A549 (cell line): ENCODE measurements at regions not wholly inside any gene's neighbourhood (a gene's known extent, or its start where the extent isn't known, plus 50 kb on each side); places are given as distances from the start of the nearest gene placed in this dataset.

Source experiments
- ATAC-seq, 2 experiments: fragments of 200-7000 bp in 1 of 2; fragments of >200 bp in 1 of 2; cut with Nextera tagmentation in 1 of 2; cut with Tn5 transposase in 1 of 2; 3 replicates each; pipeline versions ENCODE4 v1.8.0 to v1.9.1; 2018 to 2020; ENCODE audit warnings: mild to moderate bottlenecking in 1 of 2, moderate library complexity in 1 of 2
- CTCF ChIA-PET: fragments of 300-600 bp; sonication (Branson Sonifier 250); formaldehyde crosslinking; extraction: SDS; loops from one replicate; lab custom pipeline; 2021; ENCODE audit warnings: antibody characterized with exemption, inconsistent platforms; lab: Yijun Ruan, JAX
- POLR2A ChIA-PET: fragments of 350-600 bp; formaldehyde crosslinking; extraction: SDS; loops from one replicate; lab custom pipeline; 2021; ENCODE audit warnings: antibody characterized with exemption, inconsistent platforms; lab: Yijun Ruan, JAX
- DNase-seq, 2 experiments: peaks; one replicate each; pipeline versions ENCODE4 v3.0.0 to v3.0.0-alpha.2; 2011 to 2016; ENCODE audit warnings: low read depth in 1 of 2, low spot score in 1 of 2
- FAIRE-seq: peaks from 2 replicates; lab custom pipeline; 2011; peaks lifted over from hg19 to GRCh38; lab: Jason Lieb, UNC
- H3K27ac ChIP-seq, 2 experiments: fragments of >200 bp; sonication (Bioruptor Twin); formaldehyde crosslinking; 3 replicates each; pipeline ENCODE4 v1.5.1; 2016 to 2017
- H3K4me1 ChIP-seq: fragments of >200 bp; sonication (Bioruptor Twin); formaldehyde crosslinking; 3 replicates; pipeline ENCODE4 v1.6.1; 2016
- H3K4me2 ChIP-seq: fragments of >200 bp; sonication (Bioruptor Twin); formaldehyde crosslinking; 3 replicates; pipeline ENCODE4 v1.6.1; 2016
- H3K4me3 ChIP-seq: fragments of >200 bp; sonication (Bioruptor Twin); formaldehyde crosslinking; 3 replicates; pipeline ENCODE4 v1.5.1; 2016
- H3K9me3 ChIP-seq: fragments of >200 bp; sonication (Bioruptor Twin); formaldehyde crosslinking; 3 replicates; pipeline ENCODE4 v1.6.1; 2016
- CEBPB ChIP-seq, 2 experiments: fragments of >200 bp in 1 of 2; sonication (Bioruptor Twin) in 1 of 2; formaldehyde crosslinking in 1 of 2; IDR thresholded peaks; 2 replicates each; pipeline ENCODE4 v1.6.1; 2012 to 2016
- CHD2 ChIP-seq: fragments of 150-350 bp; IDR thresholded peaks from 2 replicates; pipeline ENCODE4 v1.6.1; 2014; ENCODE audit warnings: low read length; ENCODE audit not compliant: partially characterized antibody
- E2F6 ChIP-seq: IDR thresholded peaks from 2 replicates; pipeline ENCODE4 v1.6.1; 2012; ENCODE audit warnings: low read depth, borderline replicate concordance
- EHMT2 ChIP-seq: fragments of 200-600 bp; sonication (generic); IDR thresholded peaks from 2 replicates; pipeline ENCODE4 v1.6.1; 2016; ENCODE audit warnings: antibody characterized with exemption, low read depth, mild to moderate bottlenecking, moderate library complexity
- ESRRA ChIP-seq: fragments of 150-350 bp; IDR thresholded peaks from 2 replicates; pipeline ENCODE4 v1.6.1; 2014; ENCODE audit warnings: mild to moderate bottlenecking, low read length, borderline replicate concordance
- FOXS1 ChIP-seq: fragments of 250-450 bp; sonication (Bioruptor Pico); IDR thresholded peaks from 2 replicates; pipeline ENCODE4 v1.5.0; 2020; ENCODE audit warnings: mild to moderate bottlenecking, moderate library complexity
- HOXB5 ChIP-seq: fragments of 250-450 bp; sonication (Bioruptor Pico); IDR thresholded peaks from 2 replicates; pipeline ENCODE4 v1.5.0; 2020; ENCODE audit warnings: mild to moderate bottlenecking, moderate library complexity
- KDM1A ChIP-seq: fragments of 200-600 bp; sonication (generic); IDR thresholded peaks from 2 replicates; pipeline ENCODE4 v1.6.1; 2016; ENCODE audit warnings: low read depth, mild to moderate bottlenecking
- KDM5A ChIP-seq: fragments of 200-600 bp; sonication (generic); IDR thresholded peaks from 2 replicates; pipeline ENCODE4 v1.6.1; 2016; ENCODE audit warnings: antibody characterized with exemption, mild to moderate bottlenecking
- NPAS2 ChIP-seq: fragments of 250-450 bp; sonication (Bioruptor Pico); IDR thresholded peaks from 2 replicates; pipeline ENCODE4 v1.8.0; 2022; ENCODE audit warnings: mild to moderate bottlenecking, moderate library complexity, borderline replicate concordance
- PHF8 ChIP-seq: fragments of 200-600 bp; sonication (generic); IDR thresholded peaks from 2 replicates; pipeline ENCODE4 v1.6.1; 2016; ENCODE audit warnings: low read depth, mild to moderate bottlenecking, antibody characterized with exemption, moderate library complexity, borderline replicate concordance
- RAD21 ChIP-seq, 2 experiments: fragments of >200 bp in 1 of 2; sonication (Bioruptor Twin) in 1 of 2; formaldehyde crosslinking in 1 of 2; IDR thresholded peaks in 1 of 2; conservative IDR thresholded peaks in 1 of 2; 2 replicates in 1 of 2; 3 replicates in 1 of 2; pipeline ENCODE4 v1.6.1; 2012 to 2018; ENCODE audit warnings: inconsistent platforms in 1 of 2
- RFX5 ChIP-seq: fragments of 450-650 bp; IDR thresholded peaks from 2 replicates; pipeline ENCODE4 v1.7.1; 2014; ENCODE audit warnings: antibody characterized with exemption, mild to moderate bottlenecking, moderate library complexity
- SMC3 ChIP-seq: fragments of >200 bp; sonication (Bioruptor Twin); formaldehyde crosslinking; IDR thresholded peaks from 3 replicates; pipeline ENCODE4 v1.6.1; 2018; ENCODE audit warnings: inconsistent platforms
- SREBF2 ChIP-seq: fragments of 450-650 bp; IDR thresholded peaks from 2 replicates; pipeline ENCODE4 v1.6.1; 2014; ENCODE audit warnings: mild to moderate bottlenecking, moderate library complexity
- ZSCAN20 ChIP-seq: fragments of 250-450 bp; sonication (Bioruptor Pico); IDR thresholded peaks from 2 replicates; pipeline ENCODE4 v1.8.0; 2022; ENCODE audit warnings: mild to moderate bottlenecking, moderate library complexity
- WGBS: methylation state at CpG from one replicate; pipeline ENCODE4 v1.1.6; 2017; ENCODE audit errors: missing lambda C conversion rate; 5-methylcytosine and 5-hydroxymethylcytosine counted together
- TF ChIP-seq, protein P1 (sequence below): fragments of 200-600 bp; sonication (generic); IDR thresholded peaks from 2 replicates; pipeline ENCODE4 v1.6.1; 2016; ENCODE audit warnings: antibody characterized with exemption, mild to moderate bottlenecking, moderate library complexity
- TF ChIP-seq, protein P2 (sequence below): fragments of >200 bp; sonication (Bioruptor Twin); formaldehyde crosslinking; IDR thresholded peaks from 3 replicates; pipeline ENCODE4 v1.6.1; 2016

- TF ChIP-seq RAD21 (conservative IDR thresholded peaks at IDR 0.05 in 1 of 2, IDR thresholded peaks at IDR 0.05 in 1 of 2) (no peak), NPAS2 (CRISPR knock-in tag) (no peak), E2F6 (no peak)
- TF ChIP-seq, all 56 proteins: peak for 0
Observed at GRCh38 chr1:4139646-4140045, 239.6 kb upstream of the C1orf174 start (continued).

DNA sequence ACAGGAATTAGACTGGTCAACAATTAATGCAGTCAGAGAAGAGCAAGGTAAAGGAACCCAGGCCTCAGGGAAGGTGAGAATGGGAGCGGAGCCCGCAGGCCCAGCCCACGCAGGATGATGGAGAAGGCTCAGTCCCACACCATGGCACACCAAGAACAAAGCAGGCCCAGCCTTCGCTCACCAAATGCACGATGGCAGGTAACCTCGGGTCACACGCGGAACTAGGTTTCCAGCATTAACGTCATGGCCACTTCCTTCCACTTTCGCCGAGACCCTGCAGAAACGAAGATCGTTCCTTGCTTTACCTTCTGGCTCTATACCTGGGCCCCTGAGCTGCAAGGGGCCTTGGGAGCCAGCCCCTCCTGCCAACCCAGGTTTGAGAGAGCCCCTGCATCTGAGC is 240.2 kb upstream of the C1orf174 start:
- H3K4me2 ChIP-seq = no peak overlapping the region
- 19% methylated on average over 13 of the region's 13 CpGs for WGBS
- no peaks in the 10 kb centered on the region for H3K9me3 ChIP-seq
- POLR2A ChIA-PET = no interaction called here
- TF ChIP-seq ZSCAN20 (CRISPR knock-in tag) = no peak
- TF ChIP-seq, protein P1, sequence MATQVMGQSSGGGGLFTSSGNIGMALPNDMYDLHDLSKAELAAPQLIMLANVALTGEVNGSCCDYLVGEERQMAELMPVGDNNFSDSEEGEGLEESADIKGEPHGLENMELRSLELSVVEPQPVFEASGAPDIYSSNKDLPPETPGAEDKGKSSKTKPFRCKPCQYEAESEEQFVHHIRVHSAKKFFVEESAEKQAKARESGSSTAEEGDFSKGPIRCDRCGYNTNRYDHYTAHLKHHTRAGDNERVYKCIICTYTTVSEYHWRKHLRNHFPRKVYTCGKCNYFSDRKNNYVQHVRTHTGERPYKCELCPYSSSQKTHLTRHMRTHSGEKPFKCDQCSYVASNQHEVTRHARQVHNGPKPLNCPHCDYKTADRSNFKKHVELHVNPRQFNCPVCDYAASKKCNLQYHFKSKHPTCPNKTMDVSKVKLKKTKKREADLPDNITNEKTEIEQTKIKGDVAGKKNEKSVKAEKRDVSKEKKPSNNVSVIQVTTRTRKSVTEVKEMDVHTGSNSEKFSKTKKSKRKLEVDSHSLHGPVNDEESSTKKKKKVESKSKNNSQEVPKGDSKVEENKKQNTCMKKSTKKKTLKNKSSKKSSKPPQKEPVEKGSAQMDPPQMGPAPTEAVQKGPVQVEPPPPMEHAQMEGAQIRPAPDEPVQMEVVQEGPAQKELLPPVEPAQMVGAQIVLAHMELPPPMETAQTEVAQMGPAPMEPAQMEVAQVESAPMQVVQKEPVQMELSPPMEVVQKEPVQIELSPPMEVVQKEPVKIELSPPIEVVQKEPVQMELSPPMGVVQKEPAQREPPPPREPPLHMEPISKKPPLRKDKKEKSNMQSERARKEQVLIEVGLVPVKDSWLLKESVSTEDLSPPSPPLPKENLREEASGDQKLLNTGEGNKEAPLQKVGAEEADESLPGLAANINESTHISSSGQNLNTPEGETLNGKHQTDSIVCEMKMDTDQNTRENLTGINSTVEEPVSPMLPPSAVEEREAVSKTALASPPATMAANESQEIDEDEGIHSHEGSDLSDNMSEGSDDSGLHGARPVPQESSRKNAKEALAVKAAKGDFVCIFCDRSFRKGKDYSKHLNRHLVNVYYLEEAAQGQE = no peak
- TF ChIP-seq CEBPB (IDR thresholded peaks at IDR 0.05) = no peak
- no peak for TF ChIP-seq HOXB5
- TF ChIP-seq SREBF2 = no peak
- no peak for TF ChIP-seq KDM1A
- TF ChIP-seq EHMT2 = no peak
- no peak overlapping the region for H3K4me3 ChIP-seq
- no peak for DNase-seq
- CTCF ChIA-PET = no interaction called here
- ATAC-seq = no peak
- H3K27ac ChIP-seq = no peak overlapping the region
- no peaks in the 10 kb centered on the region for H3K4me1 ChIP-seq
- no peak for FAIRE-seq

DNA sequence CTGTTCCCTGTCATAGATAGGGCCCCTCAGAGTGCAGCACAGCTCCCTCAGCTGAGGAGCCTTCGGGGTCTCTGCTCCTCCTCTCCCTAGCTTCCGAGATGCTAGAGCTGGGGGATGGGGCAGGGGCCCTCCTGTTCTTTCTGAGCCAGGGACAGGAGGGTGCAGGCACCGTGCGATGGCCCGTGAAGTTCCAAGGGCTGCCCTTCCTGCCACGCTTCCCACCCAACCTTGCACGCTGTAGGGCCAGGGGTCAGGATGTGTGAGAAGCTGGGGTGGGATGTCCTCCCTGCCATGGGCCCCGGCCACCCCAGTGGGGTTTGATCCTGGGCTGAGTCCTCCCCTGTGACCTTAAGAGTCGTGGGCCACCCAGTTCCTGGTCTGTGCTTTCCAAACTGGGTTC is 240.7 kb upstream of the C1orf174 start:
- Histone ChIP-seq H3K9me3 (no peaks in the 10 kb centered on the region), H3K4me1 (no peaks in the 10 kb centered on the region), H3K4me3 (no peak overlapping the region), H3K4me2 (no peak overlapping the region), H3K27ac (no peak overlapping the region)
- DNase-seq (no peak), ATAC-seq (no peak), FAIRE-seq (no peak)
- ChIA-PET POLR2A (no interaction called here), CTCF (no interaction called here)
- TF ChIP-seq PHF8 (no peak), E2F6 (no peak), SMC3 (no peak), FOXS1 (CRISPR knock-in tag) (no peak), ESRRA (no peak), CHD2 (no peak), KDM5A (no peak), RFX5 (no peak)
- TF ChIP-seq, protein P2, sequence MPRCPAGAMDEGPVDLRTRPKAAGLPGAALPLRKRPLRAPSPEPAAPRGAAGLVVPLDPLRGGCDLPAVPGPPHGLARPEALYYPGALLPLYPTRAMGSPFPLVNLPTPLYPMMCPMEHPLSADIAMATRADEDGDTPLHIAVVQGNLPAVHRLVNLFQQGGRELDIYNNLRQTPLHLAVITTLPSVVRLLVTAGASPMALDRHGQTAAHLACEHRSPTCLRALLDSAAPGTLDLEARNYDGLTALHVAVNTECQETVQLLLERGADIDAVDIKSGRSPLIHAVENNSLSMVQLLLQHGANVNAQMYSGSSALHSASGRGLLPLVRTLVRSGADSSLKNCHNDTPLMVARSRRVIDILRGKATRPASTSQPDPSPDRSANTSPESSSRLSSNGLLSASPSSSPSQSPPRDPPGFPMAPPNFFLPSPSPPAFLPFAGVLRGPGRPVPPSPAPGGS = no peak
- WGBS = 38% methylated on average over 6 of the region's 9 CpGs
